Prostate gland (tissue), 2 donors: ENCODE measurements at regions not wholly inside any gene's neighbourhood (a gene's known extent, or its start where the extent isn't known, plus 50 kb on each side); places are given as distances from the start of the nearest gene placed in this dataset.

Experiments used
- DNase-seq: peaks from one replicate; pipeline ENCODE4 v3.0.0-alpha.2; 2019; ENCODE audit warnings: low spot score
- H3K27ac ChIP-seq, 2 donors: fragments of 200-600 bp; sonication (generic); 2 replicates each; pipeline ENCODE4 v1.5.1; 2017 to 2019
- H3K27me3 ChIP-seq: fragments of 200-600 bp; sonication (generic); replicated peaks from 2 replicates; pipeline ENCODE4 v1.5.1; 2019; ENCODE audit not compliant: insufficient read depth
- H3K36me3 ChIP-seq, 2 donors: fragments of 200-600 bp; sonication (generic); 1 replicate in 1 of 2; 2 replicates in 1 of 2; pipeline versions ENCODE4 v1.5.1 to v1.8.1; 2017 to 2019
- H3K4me1 ChIP-seq: fragments of 200-600 bp; sonication (generic); replicated peaks from 2 replicates; pipeline ENCODE4 v1.5.1; 2019
- H3K4me3 ChIP-seq, 2 donors: fragments of 200-600 bp; sonication (generic); 2 replicates each; pipeline ENCODE4 v1.5.1; 2017 to 2019
- H3K9me3 ChIP-seq: fragments of 200-600 bp; sonication (generic); 2 replicates; pipeline ENCODE4 v1.5.1; 2017
- POLR2A ChIP-seq: fragments of 450-650 bp; IDR thresholded peaks from one replicate; pipeline ENCODE4 v1.6.1; 2016; ENCODE audit warnings: antibody characterized with exemption, mild to moderate bottlenecking
- POLR2AphosphoS5 ChIP-seq: sonication (generic); formaldehyde crosslinking; IDR thresholded peaks from one replicate; pipeline ENCODE4 v1.6.1; 2017; ENCODE audit warnings: antibody characterized with exemption
- WGBS: methylation state at CpG from one replicate; pipeline ENCODE4 v1.1.5; 2018; 5-methylcytosine and 5-hydroxymethylcytosine counted together
- intact Hi-C: fragments of 100-400 bp; cut with DNase I; formaldehyde crosslinking; loops from one replicate; pipeline ENCODE4 v1.14.2; 2022
- TF ChIP-seq, protein P1 (sequence below), 4 experiments: fragments of 200-600 bp in 2 of 4; fragments of 450-650 bp in 2 of 4; sonication (generic) in 2 of 4; IDR thresholded peaks; 1 replicate in 3 of 4; 2 replicates in 1 of 4; pipeline ENCODE4 v1.5.1; 2016 to 2019; ENCODE audit warnings: antibody characterized with exemption in 4 of 4, mild to moderate bottlenecking in 2 of 4, moderate library complexity in 2 of 4

DNA sequence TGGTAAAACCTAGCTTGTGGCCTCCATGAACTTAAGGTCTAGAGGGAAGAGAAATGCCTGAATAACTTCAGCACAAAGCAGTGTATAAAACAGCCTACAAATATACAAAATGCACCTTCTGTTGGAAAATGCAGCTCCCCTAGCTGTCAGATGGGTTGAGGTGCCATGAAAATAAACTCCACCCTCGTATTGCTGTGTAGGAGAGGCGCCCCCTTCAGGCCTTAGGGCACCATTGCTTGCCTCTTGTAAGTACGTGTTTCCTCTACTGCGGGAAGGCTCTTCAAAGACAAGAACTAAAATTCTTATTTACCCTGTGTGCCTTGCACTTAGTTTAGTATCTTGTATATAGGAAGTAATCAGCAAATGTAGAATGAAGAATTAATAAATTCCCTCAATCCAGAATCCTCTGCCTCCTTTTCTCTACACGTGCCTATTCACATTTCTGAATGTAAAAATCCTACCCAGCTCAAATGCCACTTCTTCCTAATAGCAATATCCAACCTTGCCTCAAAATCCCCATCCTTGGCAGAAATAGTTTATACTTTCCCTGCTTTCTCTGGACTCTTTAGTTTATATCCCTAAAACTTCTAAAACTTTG lies 393.7 kb upstream of the PDE4D start:
- no peak for TF ChIP-seq POLR2A
- TF ChIP-seq POLR2AphosphoS5, result no peak
- TF ChIP-seq, protein P1, sequence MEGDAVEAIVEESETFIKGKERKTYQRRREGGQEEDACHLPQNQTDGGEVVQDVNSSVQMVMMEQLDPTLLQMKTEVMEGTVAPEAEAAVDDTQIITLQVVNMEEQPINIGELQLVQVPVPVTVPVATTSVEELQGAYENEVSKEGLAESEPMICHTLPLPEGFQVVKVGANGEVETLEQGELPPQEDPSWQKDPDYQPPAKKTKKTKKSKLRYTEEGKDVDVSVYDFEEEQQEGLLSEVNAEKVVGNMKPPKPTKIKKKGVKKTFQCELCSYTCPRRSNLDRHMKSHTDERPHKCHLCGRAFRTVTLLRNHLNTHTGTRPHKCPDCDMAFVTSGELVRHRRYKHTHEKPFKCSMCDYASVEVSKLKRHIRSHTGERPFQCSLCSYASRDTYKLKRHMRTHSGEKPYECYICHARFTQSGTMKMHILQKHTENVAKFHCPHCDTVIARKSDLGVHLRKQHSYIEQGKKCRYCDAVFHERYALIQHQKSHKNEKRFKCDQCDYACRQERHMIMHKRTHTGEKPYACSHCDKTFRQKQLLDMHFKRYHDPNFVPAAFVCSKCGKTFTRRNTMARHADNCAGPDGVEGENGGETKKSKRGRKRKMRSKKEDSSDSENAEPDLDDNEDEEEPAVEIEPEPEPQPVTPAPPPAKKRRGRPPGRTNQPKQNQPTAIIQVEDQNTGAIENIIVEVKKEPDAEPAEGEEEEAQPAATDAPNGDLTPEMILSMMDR (IDR thresholded peaks at IDR 0.05), result peak in 1 of 4 experiments; percentile 16
- WGBS, result 70% methylated on average over 5 of the region's 5 CpGs
- DNase-seq, result no peak

DNA sequence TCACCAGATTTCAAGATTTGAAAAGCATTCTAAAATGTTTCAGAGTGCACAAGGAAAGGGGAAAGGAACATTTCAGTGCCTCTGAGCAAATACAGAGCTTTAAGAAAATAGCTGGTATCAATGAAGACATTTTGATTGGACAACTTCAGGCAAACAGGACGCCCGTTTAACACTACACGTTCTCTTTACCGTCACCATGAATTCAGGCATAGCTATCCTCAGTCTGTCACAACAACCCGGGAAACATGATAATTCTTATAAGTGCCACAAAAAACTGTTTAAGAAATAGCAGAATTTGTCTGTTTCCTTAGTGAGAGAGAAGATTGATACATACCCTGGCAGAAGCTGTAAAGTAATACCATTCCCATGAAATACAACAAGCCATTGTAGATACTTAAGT lies 392.4 kb upstream of the PDE4D start:
- no peak for DNase-seq
- no peak for TF ChIP-seq POLR2A
- no peak for TF ChIP-seq POLR2AphosphoS5
- TF ChIP-seq, protein P1 (IDR thresholded peaks at IDR 0.05), result no peak
- intact Hi-C loops, result no loop called here
- Histone ChIP-seq H3K36me3 (no peaks in the 10 kb centered on the region), H3K4me3 (no peak overlapping the region), H3K4me1 (no peaks in the 10 kb centered on the region), H3K27ac (no peak overlapping the region), H3K9me3 (no peaks in the 10 kb centered on the region), H3K27me3 (no peaks in the 10 kb centered on the region)
- 88% methylated on average over 5 of the region's 5 CpGs for WGBS

More for the DNA sequence above, 393.7 kb upstream of the PDE4D start:
- H3K27ac ChIP-seq, result no peak overlapping the region
- no peak overlapping the region for H3K4me3 ChIP-seq
- intact Hi-C loops, result no loop called here
- no peaks in the 10 kb centered on the region for H3K4me1 ChIP-seq
- H3K9me3 ChIP-seq, result no peaks in the 10 kb centered on the region
- H3K27me3 ChIP-seq, result no peaks in the 10 kb centered on the region
- no peaks in the 10 kb centered on the region for H3K36me3 ChIP-seq

DNA sequence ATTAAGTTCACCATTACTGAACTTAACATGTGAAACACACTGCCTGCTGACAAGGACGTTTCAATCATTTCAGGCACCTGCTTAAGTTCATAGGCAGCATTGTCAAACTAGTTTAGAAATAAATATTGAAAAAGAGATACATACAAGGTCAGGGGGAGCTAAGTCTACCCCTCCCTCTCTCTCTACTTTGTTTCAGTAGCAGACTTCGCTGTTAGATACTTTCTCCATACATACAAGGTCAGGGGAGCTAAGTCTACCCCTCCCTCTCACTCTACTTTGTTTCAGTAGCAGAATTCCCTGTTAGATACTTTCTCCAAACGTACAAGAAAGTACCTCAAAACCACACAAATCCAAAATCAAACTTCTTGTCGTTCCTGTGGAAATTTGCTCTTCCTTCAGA lies 387.4 kb upstream of the PDE4D start:
- Histone ChIP-seq H3K9me3 (no peaks in the 10 kb centered on the region), H3K36me3 (no peaks in the 10 kb centered on the region), H3K27me3 (no peaks in the 10 kb centered on the region), H3K27ac (no peak overlapping the region), H3K4me3 (no peak overlapping the region), H3K4me1 (no peaks in the 10 kb centered on the region)
- intact Hi-C loops, result no loop called here
- WGBS, result 73% methylated on average over 4 of the region's 4 CpGs
- no peak for DNase-seq
- TF ChIP-seq POLR2AphosphoS5 (no peak), POLR2A (no peak)
- TF ChIP-seq, protein P1 (IDR thresholded peaks at IDR 0.05), result no peak

DNA sequence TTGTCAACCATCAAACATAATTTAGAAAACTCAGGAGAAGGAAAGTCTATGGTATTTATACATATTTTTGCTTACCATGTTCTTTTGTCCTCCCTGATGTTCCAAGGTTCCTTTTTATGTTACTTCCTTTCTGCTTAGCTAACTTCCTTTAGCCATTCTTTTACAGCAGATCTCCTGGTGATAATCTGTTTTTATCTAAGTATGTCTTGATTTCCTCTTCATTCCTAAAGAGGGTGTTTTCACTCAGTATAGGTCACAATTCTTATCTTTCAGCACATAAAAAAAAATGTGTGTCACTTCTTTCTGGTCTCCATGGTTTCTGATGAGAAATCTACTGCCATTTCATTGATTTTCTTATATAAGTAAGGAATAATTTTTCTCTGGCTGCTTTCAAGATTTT lies 384.4 kb upstream of the PDE4D start:
- TF ChIP-seq POLR2A, result no peak
- TF ChIP-seq, protein P1 (IDR thresholded peaks at IDR 0.05), result no peak
- TF ChIP-seq POLR2AphosphoS5, result no peak
- no peaks in the 10 kb centered on the region for H3K9me3 ChIP-seq
- no peaks in the 10 kb centered on the region for H3K27me3 ChIP-seq
- no peak overlapping the region for H3K4me3 ChIP-seq
- intact Hi-C loops, result no loop called here
- DNase-seq, result no peak
- H3K4me1 ChIP-seq, result no peaks in the 10 kb centered on the region
- H3K36me3 ChIP-seq, result no peaks in the 10 kb centered on the region
- H3K27ac ChIP-seq, result no peak overlapping the region

DNA sequence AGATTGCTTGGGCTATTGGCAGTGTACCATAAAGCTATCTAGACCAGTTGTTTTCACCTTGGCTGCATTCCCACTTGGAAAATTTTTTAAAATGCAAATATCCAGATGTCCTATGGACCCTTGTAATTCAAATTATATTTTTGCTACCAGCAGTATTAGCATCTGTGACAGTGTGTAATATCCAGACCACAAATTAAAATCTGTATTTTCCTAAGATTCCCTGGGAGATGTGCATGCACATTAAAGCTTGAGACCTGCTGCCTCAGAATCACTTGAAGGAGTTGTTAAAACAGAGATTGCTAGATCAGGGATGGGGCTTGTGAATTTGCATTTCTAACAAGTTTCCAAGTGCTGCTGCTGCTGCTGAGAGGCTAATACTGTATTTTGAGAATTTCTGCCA lies 381.2 kb upstream of the PDE4D start:
- Histone ChIP-seq H3K4me3 (no peak overlapping the region), H3K9me3 (no peaks in the 10 kb centered on the region), H3K27me3 (no peaks in the 10 kb centered on the region), H3K4me1 (no peaks in the 10 kb centered on the region), H3K36me3 (no peaks in the 10 kb centered on the region), H3K27ac (no peak overlapping the region)
- no peak for DNase-seq
- TF ChIP-seq POLR2AphosphoS5, result no peak
- TF ChIP-seq, protein P1 (IDR thresholded peaks at IDR 0.05), result no peak
- TF ChIP-seq POLR2A, result no peak
- intact Hi-C loops, result no loop called here
